HL-60/S4 treated with retinoic acid at 250 ng/mL for 4 days and 3 days (cell line): ENCODE measurements at regions not wholly inside any gene's neighbourhood (a gene's known extent, or its start where the extent isn't known, plus 50 kb on each side); places are given as distances from the start of the nearest gene placed in this dataset.
"Not testable (repeated sequence)": the region's sequence is repeated elsewhere in the genome, so short reads cannot be mapped to it uniquely, and the experiment has no call there.

Source experiments
- in situ Hi-C: fragments of 300-500 bp; cut with MboI; formaldehyde crosslinking; loops from 2 replicates; pipeline ENCODE4 v1.7.0; 2022; ENCODE audit warnings: low sequenced_read_pairs

- in situ Hi-C loops, result no loop called here
Observed at GRCh38 chr3:4065554-4065953, 237.6 kb upstream of the SETMAR start.

GRCh38 chr3:4067893-4068292 is 235.3 kb upstream of the SETMAR start:
- in situ Hi-C loops, result no loop called here

- in situ Hi-C loops, result no loop called here
Observed at GRCh38 chr3:4069796-4070195, 233.4 kb upstream of the SETMAR start.

- in situ Hi-C loops, result no loop called here
Observed at GRCh38 chr3:4071481-4072184, 231.5 kb upstream of the SETMAR start.

- in situ Hi-C loops, result not testable (repeated sequence)
Observed at GRCh38 chr3:4077278-4077677, 225.9 kb upstream of the SETMAR start.

GRCh38 chr3:4077950-4078349 is 225.2 kb upstream of the SETMAR start:
- in situ Hi-C loops, result no loop called here

GRCh38 chr3:4078903-4079302 is 224.3 kb upstream of the SETMAR start:
- in situ Hi-C loops, result no loop called here

GRCh38 chr3:4079339-4080195 is 223.6 kb upstream of the SETMAR start:
- in situ Hi-C loops, result no loop called here

GRCh38 chr3:4083225-4084015 is 219.7 kb upstream of the SETMAR start:
- in situ Hi-C loops, result no loop called here

GRCh38 chr3:4084271-4084670 is 218.9 kb upstream of the SETMAR start:
- in situ Hi-C loops, result no loop called here

- in situ Hi-C loops, result not testable (repeated sequence)
Observed at GRCh38 chr3:4086662-4087061, 216.5 kb upstream of the SETMAR start.

- in situ Hi-C loops, result no loop called here
Observed at GRCh38 chr3:4091786-4092185, 211.4 kb upstream of the SETMAR start.

GRCh38 chr3:4097801-4098200 is 205.4 kb upstream of the SETMAR start:
- in situ Hi-C loops, result no loop called here

GRCh38 chr3:4099607-4100006 is 203.6 kb upstream of the SETMAR start:
- in situ Hi-C loops, result no loop called here

- in situ Hi-C loops, result no loop called here
Observed at GRCh38 chr3:4107430-4107829, 195.7 kb upstream of the SETMAR start.

GRCh38 chr3:4113811-4114522 is 189.2 kb upstream of the SETMAR start:
- in situ Hi-C loops, result no loop called here

- in situ Hi-C loops, result no loop called here
Observed at GRCh38 chr3:4119119-4119518, 184.1 kb upstream of the SETMAR start.

- in situ Hi-C loops, result no loop called here
Observed at GRCh38 chr3:4125576-4125975, 177.6 kb upstream of the SETMAR start.

GRCh38 chr3:4138150-4138785 is 164.9 kb upstream of the SETMAR start:
- in situ Hi-C loops, result no loop called here

GRCh38 chr3:4138786-4139431 is 164.3 kb upstream of the SETMAR start:
- in situ Hi-C loops, result no loop called here
